Hippocampal formation (tissue), 2 donors: ENCODE measurements at regions not wholly inside any gene's neighbourhood (a gene's known extent, or its start where the extent isn't known, plus 50 kb on each side); places are given as distances from the start of the nearest gene placed in this dataset.
"Not testable (repeated sequence)": the region's sequence is repeated elsewhere in the genome, so short reads cannot be mapped to it uniquely, and the experiment has no call there.

ENCODE experiments used
- DNase-seq, 2 donors: peaks; one replicate each; lab custom pipeline; 2025; lab: John Stamatoyannopoulos, UW

GRCh38 chr5:74534397-74535129 lies 106.0 kb downstream of the ENC1 start:
- no peak for DNase-seq

DNA sequence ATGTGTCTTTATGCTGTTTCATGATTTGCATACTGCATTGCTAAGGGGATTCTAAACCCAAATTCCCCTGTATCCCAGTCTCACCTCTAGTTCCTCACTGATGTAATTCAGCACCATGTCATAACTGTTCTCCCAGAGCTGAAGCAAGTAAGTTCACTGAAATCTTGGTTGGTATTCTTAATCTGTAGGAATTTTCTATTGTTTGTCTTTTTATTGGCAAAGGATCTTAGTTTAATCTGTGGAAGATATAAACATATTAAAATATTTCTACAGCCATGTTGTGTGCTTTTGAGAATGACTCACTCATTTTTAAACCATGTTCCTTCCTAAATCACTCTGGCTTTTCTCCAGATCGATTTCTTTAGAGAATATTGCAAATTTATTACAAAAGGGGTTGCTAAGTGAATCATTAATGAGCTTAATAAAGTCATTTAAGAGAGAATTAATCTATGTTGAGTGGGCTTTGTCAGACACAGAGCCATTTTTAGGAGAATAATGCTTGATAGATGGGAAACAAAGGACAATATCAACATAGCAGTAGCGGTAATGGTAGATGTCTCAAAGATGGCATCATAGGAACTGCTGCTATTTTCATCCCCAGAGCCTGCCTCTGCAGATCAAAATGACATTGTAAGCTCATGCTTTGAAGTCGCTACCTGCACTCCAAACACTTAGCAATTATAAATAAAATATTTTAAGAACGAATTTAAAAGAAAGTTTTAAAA lies 110.0 kb downstream of the ENC1 start:
- DNase-seq = no peak

DNA sequence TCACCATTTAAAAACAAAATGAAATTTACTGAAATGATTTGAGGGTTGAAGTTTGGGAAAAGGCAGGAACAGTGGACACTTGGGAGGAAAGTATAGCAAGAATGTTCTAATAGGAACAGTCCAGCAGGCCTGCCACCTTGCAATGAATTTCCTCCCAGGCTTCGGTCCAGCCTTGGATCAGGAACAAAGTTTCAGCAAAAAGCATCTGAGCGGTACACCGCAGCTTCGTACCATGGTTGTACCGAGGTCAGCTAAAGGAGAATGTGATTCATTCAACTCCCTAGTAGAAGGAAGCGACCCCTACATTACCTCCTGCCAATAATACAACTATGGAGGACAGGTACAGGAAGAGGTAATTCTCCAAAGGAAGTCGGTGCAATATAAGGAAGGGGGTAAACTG lies 111.4 kb downstream of the ENC1 start:
- DNase-seq = no peak

DNA sequence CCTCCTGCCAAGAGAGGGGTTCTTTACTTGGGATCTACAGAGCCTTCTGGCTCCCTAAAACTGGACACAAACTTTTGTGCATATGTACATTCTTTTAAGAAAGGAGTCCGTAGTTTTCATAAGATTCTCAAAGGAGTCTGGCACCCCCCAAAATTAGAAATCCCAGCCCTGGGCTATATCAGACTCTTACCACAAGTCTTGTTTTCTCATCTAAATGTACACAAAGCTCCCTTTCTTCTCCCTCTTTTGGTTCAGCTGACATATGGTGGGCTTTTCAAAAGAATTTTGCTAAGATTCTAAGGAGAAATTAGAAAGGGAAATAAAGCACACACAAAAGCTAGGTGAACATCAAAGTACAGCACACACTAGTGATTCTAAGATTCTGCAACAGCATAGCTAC lies 114.4 kb downstream of the ENC1 start:
- DNase-seq = no peak

DNA sequence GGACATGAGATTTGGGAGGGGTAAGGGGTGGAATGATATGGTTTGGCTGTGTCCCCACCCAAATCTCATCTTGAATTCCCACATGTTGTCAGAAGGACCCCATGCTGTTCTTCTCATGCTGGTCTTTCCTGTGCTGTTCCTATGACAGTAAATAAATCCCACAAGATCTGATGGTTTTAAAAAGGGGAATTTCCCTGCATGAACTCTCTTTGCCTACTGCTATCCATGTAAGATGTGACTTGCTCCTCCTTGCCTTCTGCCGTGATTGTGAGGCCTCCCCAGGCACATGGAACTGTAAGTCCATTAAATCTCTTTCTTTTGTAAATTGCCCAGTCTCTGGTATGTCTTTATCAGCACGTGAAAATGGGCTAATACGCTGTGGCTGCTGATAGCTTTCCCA lies 115.8 kb downstream of the ENC1 start:
- not testable (repeated sequence) for DNase-seq

GRCh38 chr5:74523698-74524097 lies 116.8 kb downstream of the ENC1 start:
- not testable (repeated sequence) for DNase-seq

DNA sequence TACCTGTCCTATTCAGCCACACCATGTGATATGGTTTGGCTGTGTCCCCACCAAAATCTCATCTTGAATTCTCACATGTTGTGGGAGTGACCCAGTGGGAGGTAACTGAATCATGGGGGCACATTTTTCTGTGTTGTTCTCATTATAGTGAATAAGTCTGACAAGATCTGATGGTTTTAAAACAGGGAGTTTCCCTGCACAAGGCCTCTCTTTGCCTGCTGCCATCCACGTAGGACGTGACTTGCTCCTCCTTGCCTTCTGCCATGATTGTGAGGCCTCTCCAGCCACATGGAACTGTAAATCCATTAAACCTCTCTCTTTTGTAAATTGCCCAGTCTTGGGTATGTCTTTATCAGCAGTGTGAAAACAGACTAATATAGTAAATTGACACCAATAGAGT lies 117.7 kb downstream of the ENC1 start:
- DNase-seq = not testable (repeated sequence)

- DNase-seq = peak in 1 of 2 donors; percentile 31
Measured at GRCh38 chr5:74521401-74521800, 119.1 kb downstream of the ENC1 start.

- DNase-seq = no peak
Measured at GRCh38 chr5:74519679-74520078, 120.8 kb downstream of the ENC1 start.

GRCh38 chr5:74519161-74519571 lies 121.4 kb downstream of the ENC1 start:
- DNase-seq = no peak

GRCh38 chr5:74517700-74518099 lies 122.8 kb downstream of the ENC1 start:
- DNase-seq = no peak

DNA sequence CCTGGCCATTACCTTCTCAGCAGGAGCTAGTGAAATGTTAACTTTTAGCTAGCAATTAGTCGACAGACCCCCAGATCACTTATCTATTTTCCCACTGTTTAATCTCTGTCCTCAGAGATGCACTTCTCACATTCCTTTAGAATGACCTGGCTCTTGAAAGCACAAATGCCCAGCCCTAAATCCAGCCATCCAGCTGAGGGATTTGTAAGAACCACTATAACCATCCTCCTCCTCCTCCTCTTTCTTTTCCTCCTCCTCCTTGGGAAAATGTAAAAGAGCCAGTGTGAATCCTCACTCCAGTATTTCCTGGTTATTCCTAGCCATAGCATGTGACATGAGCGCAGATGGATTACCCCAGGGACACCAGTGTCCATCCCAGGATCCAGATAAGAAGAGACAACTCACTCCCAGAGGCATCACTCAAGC lies 124.3 kb downstream of the ENC1 start:
- DNase-seq = no peak

DNA sequence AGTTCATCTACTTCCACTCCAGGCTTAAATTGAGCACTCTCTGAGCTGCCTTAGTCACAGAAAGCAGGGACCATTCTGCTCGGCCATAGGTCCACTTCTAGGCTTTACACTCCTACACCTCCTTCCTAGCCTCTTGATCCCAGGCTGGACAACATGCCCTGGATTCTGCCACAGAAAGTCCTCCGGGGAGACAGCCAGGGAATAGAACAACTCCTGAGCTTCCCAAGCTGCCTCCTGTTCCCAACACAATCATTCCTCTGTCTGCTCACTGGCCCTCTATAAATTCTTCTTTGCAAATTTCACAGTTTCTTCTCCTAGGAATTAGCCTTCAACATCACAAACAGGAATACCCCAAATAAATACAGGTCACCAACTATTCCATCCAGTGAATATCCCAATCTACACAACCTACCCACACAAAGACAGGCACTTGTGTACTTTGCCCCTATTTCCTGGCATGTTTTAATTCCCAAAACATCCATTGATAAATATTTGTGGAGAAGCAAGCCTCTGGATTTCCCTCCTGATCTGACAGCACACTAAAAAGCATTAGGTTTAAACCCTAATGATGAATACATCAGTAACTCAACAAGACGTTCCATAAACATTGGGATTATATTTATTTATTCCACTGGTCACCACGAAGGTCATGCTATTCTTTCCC lies 125.5 kb downstream of the ENC1 start:
- DNase-seq = no peak

- not testable (repeated sequence) for DNase-seq
Measured at GRCh38 chr5:74511770-74512169, 128.8 kb downstream of the ENC1 start.

- DNase-seq = no peak
Measured at GRCh38 chr5:74510476-74511075, 130.0 kb downstream of the ENC1 start.

- no peak for DNase-seq
Measured at GRCh38 chr5:74507370-74508005, 133.0 kb downstream of the ENC1 start.

- no peak for DNase-seq
Measured at GRCh38 chr5:74506119-74506518, 134.4 kb downstream of the ENC1 start.

DNA sequence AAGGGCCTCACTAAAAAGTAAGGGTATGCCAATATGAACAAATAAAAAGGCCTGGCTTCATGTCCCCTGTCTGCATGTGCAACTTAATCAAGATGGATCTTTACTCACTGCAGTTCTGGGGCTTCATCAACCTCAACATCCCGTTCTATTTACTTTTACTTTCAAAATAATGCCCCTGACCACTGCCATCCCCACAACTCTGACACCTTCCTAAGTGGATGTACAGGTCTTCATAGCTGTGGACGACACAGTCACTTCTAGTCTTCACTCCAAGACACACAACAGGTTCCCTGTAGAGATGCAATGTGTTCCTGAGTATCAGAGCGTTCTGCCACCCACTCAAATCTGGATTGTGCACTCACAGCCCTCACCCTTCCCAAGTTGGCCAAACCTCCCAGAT lies 136.1 kb downstream of the ENC1 start:
- no peak for DNase-seq

DNA sequence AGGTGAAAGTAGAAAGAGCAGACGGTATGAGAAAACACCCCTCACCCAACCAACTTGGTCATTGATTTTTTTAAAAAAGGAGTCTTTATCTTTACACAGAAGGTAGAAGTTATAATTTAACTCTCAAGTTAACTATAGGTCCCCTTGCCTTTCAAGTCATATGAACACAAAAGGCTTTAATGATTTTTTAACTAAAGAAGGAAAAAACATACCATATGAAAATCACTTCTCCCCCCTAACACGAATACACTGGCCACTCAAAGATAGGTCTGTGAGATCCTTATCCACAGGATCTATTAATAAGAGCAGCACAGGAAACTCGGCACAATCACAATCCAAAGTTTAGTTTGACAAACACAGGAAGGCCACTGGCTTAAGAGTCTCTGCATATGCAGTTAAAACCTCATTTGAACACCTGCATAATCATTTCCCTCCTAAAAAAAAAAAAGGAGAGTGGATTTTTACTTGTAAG lies 138.0 kb downstream of the ENC1 start:
- no peak for DNase-seq

DNA sequence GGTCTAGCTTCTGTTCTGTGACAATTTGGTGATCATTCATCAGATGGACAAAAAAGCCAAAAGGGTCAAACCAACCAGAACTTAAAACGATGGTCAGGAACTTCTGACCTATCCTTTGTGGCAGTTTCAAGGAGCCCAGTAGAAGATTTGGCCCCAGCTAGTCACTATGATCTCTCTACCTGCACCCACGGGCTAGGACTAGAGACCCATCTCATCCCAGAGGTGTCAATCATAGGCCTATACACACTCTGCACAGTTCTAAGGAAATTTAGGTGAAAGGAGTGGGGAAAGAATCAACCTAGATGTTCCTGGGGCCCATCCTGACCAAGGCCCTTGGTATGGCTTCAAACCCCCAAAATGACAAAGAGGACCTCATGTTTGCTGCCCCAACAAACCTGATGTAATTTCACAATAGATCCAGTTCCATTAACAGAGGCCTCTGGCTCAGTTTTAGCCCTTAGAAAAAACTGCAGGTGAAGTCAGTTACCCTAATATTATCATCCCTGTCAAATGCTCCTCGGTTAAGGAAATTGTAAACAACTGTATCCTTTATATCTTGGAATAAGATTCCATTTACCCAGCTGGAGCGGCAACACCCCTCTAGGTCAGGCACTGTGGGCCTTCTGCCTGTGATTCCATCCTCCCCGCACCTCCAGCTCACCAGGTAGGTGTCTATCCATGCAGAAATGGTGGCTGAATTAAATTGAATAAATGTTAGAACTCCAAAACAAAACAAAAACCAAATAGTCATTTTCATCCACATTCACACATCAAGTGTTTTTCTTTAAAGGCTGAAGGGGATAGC lies 138.7 kb downstream of the ENC1 start:
- no peak for DNase-seq
